CD4-positive, alpha-beta T cell treated with Interleukin-12 subunit alpha and Interleukin-12 subunit beta, for 1 hour (primary cell): ENCODE measurements at regions not wholly inside any gene's neighbourhood (a gene's known extent, or its start where the extent isn't known, plus 50 kb on each side); places are given as distances from the start of the nearest gene placed in this dataset.

Experiments used
- DNase-seq: peaks from one replicate; pipeline ENCODE4 v3.0.0-alpha.2; 2020

DNA sequence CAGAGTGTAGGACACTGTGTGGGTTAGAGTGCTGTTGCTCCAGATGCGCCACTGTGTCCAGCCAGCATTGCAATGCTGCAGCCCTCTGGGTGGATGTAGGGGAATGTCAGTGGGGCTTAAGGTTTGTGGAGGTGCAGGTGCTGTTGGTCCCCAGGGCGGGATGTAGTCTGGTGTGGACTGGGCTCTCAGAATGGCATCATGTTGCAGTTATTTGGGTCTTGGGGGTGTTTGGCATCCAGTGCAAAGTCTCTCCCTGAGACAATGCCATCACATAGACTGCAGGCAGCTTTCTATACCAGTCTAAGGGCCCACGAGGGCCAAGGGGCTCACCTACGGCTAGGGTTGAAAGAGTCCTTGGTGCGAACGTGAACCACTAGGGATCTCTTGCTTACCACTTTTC lies 275.3 kb downstream of the SOX11 start:
- DNase-seq, result no peak

DNA sequence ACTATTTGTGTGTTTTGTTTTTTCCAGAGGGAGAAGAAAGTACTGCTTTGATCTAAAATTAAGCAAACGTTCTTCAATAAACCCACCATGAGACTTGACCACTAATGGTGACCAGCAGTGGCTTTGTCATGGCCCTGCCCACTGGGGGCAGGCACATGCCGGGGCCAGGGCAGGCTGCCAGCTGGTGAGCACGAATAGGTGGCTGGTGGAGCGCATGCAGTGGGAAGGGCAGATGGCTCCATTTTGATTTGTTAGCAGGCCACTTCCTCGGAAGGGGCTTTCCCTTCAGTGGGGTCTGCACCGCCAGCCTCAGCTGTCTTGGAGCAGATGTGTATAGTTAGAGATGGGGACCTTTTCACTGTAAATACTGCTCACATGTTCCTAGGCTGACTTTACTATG lies 277.1 kb downstream of the SOX11 start:
- DNase-seq, result no peak

DNA sequence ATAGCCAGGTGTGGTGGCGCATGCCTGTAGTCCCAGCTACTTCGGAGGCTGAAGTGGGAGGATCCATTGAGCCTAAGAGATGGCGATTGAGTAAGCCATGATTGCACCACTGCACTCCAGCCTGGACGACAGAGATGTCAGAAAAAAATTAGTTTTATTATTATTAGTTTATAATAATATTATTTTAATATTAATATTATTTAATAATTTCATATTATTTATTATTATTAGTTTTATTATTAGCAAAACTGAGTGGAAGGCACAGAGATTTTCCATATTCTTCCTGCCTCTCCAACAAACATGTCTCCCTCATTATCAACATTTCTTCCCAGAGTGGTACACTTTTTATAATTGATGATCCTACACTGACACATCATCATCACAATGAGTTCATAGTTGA lies 278.2 kb downstream of the SOX11 start:
- no peak for DNase-seq

DNA sequence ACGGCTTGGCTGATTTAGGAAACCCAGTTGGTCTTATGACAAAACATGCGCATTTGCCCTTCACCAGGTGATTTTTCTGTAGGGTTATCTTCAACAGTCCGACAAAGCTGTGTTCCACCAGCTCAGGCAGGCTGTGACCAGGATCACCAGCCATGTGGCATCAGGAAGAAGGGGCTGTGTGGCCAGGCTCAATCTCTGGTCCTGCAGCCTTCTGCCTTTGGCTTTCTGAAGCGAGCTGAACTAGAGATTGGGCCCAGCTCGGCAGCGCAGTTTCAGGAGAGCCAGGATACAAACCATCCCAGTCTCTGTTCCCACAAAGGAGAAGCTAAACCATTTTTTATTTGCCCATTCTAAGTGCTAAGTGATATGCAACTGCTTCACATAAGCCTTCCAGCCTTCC lies 282.3 kb downstream of the SOX11 start:
- no peak for DNase-seq

DNA sequence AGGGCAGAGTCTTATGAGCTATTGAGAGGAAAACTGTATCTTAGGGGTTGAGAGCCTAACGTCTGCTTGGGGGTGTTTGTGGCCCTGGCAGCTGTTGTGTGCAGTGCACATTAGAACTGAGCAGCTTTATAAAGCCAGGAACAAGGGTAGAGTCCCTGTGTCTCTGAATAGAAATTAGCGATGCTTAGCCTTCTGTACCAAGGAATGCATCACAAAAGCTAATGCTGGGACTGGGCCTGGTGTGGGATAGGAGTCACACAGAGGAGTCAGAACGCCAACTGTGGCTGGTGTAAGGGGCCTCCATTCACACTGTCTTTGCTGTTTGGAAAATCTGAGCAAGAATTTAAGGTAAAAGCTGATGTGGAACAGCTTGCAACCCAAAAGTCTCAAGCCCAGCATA lies 283.2 kb downstream of the SOX11 start:
- DNase-seq, result no peak

DNA sequence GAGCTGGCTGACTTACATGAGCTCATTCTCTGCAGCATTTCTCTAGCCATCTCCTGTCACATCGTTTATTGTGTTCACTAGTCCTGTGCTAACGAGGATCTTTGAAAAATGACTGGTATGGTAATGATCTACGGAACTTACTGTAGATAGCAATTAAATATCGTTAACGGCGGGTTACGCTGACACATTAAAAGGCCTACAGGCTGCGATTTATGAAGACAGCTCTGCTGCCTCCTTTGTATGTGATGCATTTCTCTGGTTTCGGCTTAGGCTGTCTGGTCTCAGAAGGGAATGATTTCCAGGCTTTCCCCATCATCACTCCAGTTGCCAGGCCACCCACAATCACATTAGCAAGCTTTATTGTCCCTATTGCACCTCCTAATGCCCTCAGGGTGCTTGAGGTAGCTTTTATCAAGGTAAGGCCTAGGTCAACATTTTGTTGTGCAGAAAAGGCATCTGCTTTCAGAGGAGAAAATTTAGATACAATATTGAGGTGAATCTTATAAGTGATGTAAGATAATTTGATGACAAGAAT lies 284.4 kb downstream of the SOX11 start:
- no peak for DNase-seq

DNA sequence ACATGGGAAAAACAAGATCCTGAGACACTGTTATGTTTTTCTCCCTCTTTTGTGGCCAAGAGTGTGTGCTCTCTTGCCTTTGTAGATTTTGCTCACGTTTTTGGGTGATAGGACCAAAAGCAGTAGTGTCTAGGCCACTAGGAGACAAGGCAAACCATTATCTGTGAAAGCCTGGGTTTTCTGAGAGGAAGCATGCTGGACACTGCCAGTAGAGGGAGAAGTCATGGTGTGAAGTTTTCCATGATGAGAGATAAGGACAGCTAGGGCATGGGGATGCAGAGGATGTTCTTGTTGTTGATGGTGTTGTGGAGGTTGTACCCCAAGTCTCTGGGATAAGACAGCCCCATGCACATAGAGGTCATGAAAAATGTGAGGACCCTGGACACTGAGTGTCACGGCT lies 285.3 kb downstream of the SOX11 start:
- DNase-seq, result no peak

DNA sequence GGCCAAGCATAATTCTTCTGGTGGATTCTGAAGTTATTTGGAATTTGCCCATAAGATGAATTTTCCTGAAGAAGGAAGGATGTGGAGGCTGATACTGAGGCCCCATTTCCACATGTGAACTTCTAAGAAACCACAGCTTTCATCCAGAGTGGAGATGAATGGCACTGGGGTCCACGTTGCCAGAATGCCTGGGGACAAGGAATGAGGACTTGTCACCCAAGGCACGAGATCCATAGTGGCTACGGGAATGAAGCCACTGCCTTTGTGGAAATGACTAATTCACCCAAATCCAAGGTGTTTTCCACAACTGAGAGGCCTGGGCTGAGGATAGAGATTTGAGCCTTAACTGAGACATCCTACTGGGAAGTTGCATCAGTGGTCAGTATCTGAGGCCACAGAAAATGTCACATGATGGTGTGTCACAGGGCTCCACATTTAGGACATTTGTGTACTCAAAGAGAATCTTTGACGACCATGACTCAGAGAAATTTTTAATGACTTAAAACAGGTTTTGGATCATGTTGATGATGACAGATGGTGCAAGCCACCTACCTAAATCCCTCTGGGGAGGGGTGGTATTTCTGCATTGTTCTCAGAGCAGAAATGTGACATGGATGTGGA lies 286.1 kb downstream of the SOX11 start:
- DNase-seq, result no peak

DNA sequence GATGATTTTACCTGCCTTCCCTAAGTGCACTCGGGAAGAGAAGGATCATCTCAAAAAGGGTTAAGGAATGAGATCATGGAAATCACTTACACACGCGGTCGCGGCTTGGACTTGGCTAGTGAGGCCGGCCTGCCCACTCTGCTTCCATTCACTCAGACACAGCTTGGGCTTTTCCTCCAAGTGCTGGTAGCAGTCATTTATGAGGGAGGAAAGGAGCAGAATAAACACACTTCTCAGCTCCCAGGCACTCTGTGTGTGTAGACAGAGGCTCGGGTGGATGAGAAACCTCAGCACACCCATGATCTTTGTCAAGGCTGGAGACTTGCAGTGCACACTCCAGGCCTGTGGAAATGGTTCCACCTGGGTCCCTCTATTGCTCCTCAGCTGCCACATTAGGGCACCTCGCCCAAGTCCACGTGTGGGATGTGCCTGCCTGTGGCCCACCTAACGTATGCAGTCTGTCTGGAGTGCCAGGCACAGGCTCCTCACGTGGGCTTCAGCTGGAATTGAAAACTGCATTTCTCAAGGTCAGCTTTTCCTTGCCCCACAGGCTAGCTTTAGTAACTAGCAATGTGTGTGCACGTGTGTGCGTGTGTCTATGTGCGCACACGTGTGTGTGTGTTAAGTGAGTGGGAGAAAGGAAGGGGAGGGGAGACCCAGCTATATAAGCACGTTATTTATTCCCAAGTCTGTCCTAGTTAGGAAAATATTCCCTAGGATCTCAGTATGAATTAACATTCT lies 288.4 kb downstream of the SOX11 start:
- DNase-seq, result no peak

DNA sequence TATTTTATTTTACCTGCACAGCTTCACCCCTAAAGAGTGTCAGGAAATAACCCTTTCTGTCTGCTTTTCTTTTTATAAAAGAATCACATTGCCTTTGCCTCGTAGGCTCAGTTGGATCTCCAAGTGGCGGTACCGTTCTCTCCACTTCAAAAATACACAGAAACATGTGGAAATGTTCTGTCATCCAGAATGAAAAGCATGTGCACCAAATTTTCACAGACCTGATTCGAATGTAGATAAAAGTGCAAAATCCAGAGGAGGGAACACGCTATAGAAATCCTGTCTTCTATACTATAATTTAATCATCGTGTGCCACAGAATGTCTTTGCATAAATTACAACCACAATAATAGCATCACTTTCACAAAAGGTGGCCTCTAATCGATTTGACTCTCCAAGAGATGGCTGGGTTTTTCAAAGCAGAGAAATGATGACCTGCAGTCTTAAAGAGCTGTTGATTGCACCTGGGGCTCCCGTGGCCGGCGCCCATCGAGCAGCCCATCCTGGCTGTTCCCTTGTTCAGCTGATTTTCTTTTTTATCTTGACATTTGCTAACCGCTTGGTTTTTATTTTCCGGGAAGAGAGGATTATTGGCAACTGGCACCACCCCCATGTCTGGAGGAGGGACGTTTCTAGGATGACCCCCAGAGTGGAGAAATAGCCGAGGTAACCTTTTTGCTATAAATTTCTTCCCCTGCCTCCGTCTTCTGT lies 290.2 kb downstream of the SOX11 start:
- DNase-seq, result no peak

DNA sequence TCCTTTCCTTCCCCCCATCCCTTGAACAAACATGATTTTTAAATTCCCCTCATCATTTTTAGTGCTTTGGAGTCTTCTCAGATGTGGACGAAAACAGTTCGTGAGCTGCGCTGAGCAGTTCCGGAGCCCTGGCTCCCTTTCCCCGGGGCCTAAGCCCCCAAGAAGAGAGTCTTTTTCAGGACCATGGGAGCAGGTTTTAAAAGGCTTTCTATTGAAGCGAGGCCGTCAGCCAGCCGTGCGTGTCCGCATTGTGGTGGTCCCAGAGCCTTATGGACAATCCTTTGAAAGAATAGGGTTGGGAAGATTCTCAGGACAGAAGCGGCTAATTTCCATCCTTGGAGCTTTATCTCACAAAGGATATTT lies 290.7 kb downstream of the SOX11 start:
- no peak for DNase-seq

DNA sequence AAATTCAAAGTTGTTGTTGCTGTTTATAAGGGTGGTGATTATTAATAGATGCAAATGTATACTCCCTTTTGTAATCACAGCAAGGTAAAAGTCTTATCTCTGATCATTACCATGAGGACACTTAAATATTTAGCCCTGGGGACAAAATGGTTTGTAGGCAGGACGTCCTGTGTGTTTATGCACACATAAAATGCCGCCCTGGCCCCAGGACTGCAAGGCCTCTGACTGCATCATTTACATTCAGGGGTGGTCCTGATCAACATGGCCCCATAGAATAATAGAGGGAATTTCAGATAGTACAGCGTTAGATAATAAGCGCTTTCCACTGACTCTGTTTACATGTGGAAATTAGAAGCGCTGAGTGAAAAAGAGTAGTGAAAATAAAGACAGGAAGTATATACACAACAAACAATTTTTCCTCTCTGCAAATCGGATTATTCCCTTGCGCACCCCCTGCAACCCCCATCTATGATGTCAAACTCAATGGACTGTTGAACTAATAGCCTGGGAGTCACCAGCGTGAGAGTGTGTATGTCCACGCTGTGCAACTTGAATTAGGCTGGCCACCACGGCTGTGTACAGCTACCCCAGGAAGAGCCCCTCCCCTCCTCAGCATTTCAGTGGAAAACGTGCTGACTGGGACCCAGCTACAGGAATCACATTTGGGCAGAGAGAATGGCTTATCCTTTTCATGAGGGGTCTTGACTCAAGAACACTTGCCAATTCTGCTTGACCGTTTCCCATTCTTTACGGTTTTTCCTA lies 291.5 kb downstream of the SOX11 start:
- DNase-seq, result no peak

DNA sequence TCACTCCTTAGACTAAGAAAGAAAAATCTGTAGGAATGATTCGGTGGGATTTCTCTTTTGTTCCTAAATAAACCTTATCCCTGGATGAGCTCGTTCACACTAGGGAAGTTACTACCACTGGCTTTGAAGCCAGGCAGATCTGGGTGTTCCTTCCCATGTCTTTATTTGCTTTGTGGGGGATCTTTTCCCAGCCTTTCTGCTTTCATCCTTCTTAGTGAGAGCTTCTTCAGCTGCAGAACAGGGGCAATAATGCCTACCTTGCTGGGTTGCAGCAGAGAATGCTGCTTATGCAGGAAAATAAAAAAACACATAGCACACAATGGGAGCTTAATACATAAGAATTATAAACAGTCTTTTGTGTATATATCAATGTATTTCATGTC lies 292.1 kb downstream of the SOX11 start:
- DNase-seq, result no peak

DNA sequence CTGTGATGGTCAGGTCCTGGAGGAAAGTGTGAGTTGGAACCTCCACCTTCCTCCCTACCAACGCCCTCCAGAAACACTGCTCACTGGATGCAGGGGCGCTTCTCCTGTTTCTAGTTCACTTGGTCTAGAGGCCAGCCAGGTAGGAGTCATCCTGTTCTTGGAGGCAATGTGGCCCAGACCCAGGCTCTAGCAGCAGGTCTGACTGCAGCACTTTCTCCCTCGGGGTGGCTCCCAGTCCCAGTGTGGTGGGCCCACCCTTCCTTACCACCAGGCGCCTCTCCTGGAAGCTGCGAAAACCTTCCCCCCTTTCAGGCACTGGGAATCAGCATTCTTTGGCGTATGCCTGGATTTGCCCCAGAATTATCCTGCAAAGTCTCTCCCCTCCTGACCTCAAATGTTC lies 292.8 kb downstream of the SOX11 start:
- no peak for DNase-seq

DNA sequence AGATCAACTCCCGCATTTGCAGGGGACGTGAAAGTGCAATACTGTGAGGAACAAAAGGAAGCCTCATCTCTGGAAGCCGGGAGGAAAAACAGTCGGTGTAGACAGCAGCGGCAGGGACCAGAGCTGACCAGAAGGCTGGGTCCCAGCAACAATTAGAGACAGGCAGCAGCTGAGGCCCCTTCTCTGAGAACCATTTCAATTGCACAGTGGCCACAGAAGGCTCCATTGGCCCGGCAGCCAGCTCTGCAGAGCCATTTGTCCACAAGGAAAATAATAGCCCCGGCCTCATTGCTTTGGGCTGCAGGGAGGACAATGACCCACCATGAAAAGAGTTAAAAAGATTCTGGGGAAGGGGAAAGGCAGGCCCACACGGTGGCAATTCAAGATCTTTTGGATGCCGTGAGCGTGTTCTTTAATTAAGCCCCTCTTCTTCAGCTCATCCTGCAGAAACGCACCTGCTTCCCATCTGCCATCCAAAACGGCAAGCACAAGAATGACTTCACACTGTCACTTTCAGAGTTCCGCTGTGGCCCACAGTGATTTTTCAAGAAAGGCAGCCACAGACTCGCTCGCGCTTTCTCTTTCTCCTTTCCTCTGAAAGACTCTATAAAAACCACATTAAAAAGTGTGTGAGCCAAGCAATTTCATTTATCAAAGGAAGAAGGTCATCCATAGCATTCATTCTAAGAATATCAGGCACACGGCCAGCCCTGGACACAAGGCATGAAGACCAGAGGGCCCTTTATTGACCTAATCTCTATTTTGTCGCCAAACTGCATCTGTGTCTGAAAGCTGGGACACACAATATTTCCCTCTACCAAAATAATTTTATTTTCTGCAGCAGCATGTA lies 293.6 kb downstream of the SOX11 start:
- no peak for DNase-seq

DNA sequence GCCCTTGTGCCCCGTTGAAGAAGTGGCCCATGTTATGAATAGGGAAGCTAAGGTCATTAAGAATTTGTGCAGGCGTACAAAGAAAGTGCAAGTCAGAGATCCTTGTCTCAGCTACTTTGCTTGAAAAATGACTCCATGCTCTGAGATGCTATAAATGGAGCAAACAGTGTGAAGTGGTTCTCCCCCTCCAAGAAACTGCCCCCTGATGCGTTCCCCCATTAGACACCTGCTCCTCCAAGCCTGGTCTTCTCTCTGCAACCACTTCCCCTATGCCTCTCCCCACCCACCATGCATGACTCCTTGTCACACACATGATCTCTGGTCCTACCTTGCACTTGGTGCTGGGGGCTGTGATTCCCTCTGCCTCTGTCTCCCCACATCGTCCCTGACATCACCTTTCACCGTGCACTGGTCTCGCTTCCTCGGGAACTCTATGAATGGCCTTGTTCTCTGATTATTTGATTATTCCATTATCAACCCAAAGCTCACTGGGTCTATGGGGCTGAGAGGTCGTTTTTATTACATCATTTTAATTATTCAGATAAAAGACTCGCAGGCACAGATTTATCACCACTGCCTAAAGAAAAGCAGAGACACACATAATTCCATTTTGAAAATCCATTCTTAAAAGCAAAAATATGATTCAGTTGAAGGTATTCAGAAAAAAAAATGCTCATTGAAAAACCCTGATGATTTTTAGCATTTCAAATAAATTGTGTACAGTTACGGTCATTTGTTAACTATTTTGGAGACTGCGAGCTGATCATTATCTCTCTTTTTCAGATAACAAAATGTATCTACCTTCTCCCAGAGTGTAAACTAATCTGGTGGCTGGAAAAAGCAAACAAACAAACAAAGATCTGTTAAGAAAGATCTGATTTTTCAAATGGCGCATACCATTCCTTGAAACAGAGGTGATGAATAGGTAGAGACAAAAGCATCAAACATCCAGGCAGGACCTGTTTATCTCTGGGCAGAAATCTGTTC lies 294.9 kb downstream of the SOX11 start:
- no peak for DNase-seq

DNA sequence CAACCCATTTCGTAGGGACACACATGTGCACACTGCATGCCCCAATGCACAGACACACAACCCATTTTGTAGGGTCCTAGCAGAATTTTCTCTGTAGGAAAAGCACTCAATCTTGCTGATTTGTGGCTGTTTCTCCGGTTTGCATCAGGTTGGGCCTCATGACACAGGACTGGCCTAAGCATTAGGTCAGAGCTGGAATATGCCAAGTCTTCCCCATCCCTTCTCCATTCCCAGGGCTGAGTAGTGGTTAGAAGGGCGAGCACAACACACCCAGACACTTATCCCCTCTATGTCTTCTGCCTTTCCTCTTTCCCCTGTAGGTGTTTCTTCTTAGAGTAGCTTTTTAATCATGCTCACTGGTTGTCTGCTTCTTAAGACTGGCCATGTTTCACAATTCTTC lies 295.9 kb downstream of the SOX11 start:
- DNase-seq, result no peak

DNA sequence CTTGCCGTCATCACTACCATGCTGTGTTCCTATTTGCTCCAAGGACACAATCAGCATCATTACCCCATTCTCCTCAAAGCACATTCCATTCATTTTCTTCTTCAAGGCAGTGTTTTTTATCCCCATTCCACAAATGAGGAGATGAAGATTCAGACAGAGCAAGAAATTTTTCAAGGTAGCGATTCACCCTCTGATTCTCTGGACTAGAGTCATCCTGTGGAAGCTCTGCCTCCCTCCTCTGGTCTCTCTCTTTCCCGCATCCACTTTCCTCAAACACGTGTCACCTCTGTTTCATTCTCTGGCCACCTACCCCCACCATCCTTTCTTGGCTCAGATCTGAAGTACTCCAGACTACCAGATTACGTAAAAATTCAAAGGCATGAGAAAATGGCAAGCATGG lies 297.9 kb downstream of the SOX11 start:
- no peak for DNase-seq

DNA sequence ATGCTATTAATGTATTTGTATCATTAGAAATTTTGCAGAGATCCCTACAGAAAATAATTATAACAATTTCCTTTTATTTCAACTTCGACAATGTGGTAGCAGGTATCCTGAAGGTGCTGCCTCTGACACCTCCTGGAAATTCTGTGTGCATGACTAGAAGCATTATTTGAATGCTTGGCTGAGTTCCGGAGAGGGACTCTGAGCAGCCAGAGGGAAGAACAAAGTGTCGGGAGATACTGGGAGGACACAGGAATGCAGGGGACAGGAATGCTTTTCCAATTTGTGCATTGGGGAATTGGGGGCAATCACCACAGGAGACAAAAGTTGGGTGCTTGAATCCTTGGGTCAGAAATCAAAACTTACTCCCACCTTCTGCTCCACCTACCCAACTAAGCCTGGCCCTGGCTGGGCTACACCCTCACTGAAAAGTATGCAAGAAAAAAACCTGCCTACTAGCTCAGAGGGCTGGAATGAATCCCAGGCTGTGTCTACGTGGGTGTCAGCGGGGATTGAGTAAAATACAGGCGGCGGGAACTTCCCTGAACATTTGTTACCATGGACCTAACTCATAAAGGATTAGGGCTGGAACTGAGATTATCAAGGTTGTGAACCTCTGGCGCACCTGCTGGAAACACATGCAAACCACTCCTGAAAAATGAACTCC lies 299.3 kb downstream of the SOX11 start:
- DNase-seq, result no peak

DNA sequence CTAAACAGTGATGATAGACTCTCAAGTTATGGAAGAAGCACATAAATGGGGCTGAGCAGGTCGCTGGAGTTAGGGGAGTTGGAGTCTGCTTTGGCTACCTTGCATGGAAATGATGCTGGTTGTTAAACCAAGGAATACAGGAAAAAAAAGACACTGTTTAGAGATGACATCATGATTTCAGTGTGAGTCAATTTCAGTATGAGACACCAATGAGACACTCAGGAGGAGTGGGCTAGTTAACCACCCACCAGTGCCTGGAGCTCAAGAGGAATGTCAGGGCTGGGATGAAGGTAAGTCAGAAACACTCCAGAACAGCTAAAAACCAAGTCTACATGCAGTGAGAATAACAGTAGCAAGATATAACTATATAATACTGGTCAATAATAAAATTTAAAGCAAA lies 303.6 kb downstream of the SOX11 start:
- DNase-seq, result no peak

DNA sequence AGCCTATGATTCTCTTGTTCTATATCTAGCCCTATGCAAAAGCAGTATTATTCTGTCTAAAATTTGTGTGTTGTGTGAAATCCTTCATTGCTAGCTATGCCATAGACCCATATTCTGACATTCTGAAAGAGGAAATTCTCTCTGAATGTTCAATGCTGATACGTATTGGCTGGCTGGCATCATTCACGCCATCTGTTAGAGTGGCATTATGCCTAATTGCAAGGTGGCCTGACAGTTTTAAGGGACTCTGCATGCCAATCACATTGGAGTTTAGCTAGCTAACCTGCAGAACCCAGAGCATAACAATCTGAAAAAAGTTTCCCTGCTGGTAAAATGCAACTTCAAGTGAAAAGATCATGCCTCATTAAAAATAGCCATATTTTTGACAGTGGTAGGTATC lies 316.0 kb downstream of the SOX11 start:
- no peak for DNase-seq
